CD4-positive, alpha-beta T cell treated with Interleukin-4 for 4 hours (primary cell): ENCODE measurements at regions not wholly inside any gene's neighbourhood (a gene's known extent, or its start where the extent isn't known, plus 50 kb on each side); places are given as distances from the start of the nearest gene placed in this dataset.

Experiments used
- DNase-seq: peaks from one replicate; pipeline ENCODE4 v3.0.0-alpha.2; 2020

- no peak for DNase-seq
Observed at GRCh38 chr7:106165337-106165736, 53.2 kb upstream of the SYPL1 start.

DNA sequence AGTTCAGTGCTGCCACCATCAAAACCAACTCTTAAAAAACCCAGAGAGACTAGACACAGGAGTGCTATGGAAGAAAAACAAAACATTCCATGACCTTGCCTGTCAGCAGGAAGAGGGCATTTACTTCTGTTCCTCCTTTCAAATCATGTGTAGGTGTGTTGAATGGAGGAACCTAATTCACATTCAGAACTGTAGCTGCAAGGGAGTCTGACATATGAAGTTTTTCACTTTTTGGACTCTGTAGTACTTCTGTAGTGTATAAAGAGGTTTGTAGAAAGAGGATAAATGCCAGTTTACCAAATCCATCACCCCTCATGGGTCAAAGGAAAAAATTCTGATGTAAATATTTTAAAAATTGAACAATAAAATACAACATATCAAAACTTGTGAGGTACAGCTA lies 51.1 kb upstream of the SYPL1 start:
- no peak for DNase-seq
